RWPE1 (cell line): ENCODE measurements at regions not wholly inside any gene's neighbourhood (a gene's known extent, or its start where the extent isn't known, plus 50 kb on each side); places are given as distances from the start of the nearest gene placed in this dataset.

Experiments used
- CTCF ChIA-PET: fragments of 350-600 bp; sonication (Branson Sonifier 250); formaldehyde crosslinking; extraction: SDS; loops from one replicate; lab custom pipeline; 2021; lab: Yijun Ruan, JAX
- POLR2A ChIA-PET: fragments of 400-600 bp; formaldehyde crosslinking; extraction: SDS; loops from one replicate; lab custom pipeline; 2020; ENCODE audit warnings: antibody characterized with exemption; ENCODE audit not compliant: low non-redundant PET; lab: Yijun Ruan, JAX
- DNase-seq: peaks from one replicate; pipeline ENCODE4 v3.0.0; 2012; ENCODE audit warnings: low spot score
- H3K27ac ChIP-seq: fragments of 450-650 bp; 2 replicates; pipeline ENCODE4 v1.5.1; 2017
- TF ChIP-seq, protein P1 (sequence below): fragments of 450-650 bp; conservative IDR thresholded peaks from 2 replicates; pipeline ENCODE4 v1.5.1; 2017; ENCODE audit warnings: low read depth, mild to moderate bottlenecking

DNA sequence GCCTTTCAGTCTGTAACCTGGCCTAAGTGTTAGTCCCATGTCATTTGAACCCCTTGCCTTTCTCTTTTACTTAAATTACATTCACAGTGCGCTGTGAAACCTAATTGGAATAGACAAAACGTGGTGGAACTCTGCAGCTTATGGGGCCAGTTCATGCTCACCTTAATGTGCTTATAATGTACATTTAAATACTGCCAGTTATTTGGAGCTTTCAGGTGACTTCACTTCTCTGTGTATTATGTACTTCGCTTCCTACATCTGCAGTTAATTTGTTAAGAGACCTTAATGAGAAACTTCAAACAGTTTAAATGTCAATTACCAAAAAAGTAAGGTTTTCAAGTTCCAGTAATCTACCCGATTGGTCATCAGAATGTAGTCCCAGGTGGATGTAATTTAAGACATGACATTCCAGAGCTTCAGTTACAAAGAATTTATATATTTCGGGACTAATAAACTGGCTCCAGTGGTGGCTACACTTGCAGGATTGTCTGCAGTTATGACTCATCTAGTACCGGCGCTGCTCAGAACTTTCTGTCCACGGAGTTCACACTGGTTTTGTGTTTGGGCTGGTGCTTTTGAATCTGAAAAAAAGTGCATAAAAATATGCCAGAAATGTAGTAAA is 125.3 kb downstream of the TM9SF2 start:
- peak; percentile 48 for DNase-seq
- TF ChIP-seq, protein P1, sequence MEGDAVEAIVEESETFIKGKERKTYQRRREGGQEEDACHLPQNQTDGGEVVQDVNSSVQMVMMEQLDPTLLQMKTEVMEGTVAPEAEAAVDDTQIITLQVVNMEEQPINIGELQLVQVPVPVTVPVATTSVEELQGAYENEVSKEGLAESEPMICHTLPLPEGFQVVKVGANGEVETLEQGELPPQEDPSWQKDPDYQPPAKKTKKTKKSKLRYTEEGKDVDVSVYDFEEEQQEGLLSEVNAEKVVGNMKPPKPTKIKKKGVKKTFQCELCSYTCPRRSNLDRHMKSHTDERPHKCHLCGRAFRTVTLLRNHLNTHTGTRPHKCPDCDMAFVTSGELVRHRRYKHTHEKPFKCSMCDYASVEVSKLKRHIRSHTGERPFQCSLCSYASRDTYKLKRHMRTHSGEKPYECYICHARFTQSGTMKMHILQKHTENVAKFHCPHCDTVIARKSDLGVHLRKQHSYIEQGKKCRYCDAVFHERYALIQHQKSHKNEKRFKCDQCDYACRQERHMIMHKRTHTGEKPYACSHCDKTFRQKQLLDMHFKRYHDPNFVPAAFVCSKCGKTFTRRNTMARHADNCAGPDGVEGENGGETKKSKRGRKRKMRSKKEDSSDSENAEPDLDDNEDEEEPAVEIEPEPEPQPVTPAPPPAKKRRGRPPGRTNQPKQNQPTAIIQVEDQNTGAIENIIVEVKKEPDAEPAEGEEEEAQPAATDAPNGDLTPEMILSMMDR, result no peak
- no peak overlapping the region for H3K27ac ChIP-seq
- POLR2A ChIA-PET, result interaction anchor here (0.7 kb wide), 1 partner anchor 14 kb away, joined by 3 read pairs; no protein-coding TSS in a partner anchor
- CTCF ChIA-PET, result interaction anchor here (0.7 kb wide), 1 partner anchor 11 kb away, joined by 3 read pairs; no protein-coding TSS in a partner anchor

DNA sequence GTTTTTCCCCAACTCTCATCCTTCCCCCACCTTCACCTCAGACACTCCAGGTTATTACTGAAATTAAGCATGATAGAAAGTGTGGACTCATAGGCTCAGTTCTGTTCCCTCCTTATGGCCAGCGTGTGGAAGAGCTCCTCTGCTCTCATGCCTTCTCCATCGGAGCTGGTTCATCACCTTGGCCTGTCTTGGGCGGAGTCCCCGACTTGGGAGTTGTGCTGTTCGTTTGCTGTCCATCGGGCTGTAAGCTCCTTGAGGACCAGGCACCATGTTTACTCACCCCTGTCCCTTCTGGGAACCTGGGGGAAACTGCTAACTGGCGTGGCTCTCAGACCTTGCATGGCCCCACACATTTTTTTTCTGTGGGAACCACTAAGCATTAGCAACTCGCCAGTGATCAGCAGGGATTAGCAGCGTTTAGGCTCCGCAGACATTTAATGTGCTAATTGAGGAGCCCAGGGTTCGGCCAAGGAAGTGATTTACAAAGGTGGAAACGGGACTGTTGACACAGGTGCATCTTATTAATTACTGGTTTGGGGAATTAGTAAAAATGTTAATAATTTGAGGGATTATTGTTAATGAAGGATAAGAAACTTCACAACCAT is 123.8 kb downstream of the TM9SF2 start:
- POLR2A ChIA-PET, result no interaction called here
- DNase-seq, result no peak
- TF ChIP-seq, protein P1, result no peak
- H3K27ac ChIP-seq, result no peak overlapping the region
- CTCF ChIA-PET, result no interaction called here

DNA sequence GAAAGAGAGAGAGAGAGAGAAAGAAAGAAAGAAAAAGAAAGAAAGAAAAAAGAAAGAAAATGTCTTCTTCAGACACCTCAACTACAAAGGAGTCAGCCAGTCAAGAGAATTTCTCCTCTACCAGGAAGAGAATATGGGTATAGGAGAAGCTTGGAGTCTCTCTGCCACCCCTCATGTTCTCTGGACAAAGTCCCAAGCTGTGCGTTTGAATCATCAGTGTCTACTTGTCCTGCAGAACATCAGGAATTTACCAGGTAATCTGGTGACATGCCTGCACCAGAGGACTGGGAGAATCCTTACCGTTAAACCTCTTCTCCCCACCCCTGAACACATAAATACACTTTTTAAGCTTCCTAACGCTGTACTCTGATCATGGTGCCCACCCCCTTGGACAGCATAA is 119.5 kb downstream of the TM9SF2 start:
- H3K27ac ChIP-seq, result no peak overlapping the region
- POLR2A ChIA-PET, result no interaction called here
- no peak for DNase-seq
- CTCF ChIA-PET, result no interaction called here
- TF ChIP-seq, protein P1, result no peak

DNA sequence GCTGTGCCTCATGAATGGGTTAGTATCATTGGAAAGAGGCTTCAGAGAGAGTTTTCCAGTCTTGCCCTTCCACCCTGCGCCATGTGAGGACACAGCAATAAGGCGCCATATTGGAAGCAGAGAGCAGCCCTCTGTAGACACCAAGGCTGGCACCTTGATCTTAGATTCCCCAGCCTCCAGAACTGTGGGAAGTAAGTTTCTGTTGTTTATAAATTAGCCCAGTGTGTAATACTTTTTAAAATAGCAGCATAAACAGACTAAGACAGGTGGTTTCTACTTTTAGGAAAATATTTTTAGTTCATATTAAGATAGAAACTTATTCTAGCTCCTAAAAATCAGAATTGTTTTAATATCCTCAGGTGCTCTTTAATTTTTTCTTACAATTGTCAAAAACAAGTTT is 117.9 kb downstream of the TM9SF2 start:
- POLR2A ChIA-PET, result no interaction called here
- no peak overlapping the region for H3K27ac ChIP-seq
- DNase-seq, result no peak
- CTCF ChIA-PET, result no interaction called here
- TF ChIP-seq, protein P1, result no peak

DNA sequence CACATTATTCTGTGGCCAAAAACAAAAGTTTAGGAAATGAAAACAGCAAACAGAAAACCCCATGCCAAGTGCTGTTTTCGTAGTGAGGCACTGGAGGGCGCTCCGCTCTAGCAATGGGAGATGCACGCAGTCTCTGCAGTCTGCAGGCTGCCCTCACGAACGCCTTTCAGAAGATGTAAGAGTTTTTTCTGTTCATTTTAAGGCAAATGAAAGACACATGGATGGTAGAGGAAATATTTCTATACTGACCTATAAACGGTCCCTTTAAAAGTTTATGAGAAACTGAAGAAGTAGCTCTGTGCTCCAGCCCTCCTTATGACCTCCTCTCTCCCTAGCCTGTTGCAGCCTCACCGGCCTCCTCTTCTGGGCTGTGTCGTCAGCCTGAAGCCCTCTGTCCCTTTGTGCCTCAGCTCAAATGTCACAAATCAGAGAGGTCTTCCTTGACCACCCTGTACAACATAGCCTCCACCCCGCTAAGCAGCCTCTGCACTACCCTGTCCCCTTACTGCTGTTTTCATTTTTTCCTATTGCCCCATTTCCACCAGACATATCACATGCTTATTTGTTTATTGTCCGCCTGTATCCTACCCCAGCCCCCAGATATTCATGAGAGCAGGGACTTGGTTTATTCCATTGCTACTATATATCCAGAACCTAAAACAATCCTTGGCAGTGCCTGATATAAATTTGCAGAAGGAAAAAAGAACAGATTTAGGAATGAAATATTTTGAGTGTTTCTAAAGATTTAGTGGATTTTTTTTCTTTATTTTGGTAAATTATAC is 116.4 kb downstream of the TM9SF2 start:
- no peak overlapping the region for H3K27ac ChIP-seq
- no peak for DNase-seq
- POLR2A ChIA-PET, result no interaction called here
- CTCF ChIA-PET, result interaction anchor here (0.5 to 0.6 kb wide), 2 partner anchors 31 to 461 kb away, joined by 3 to 5 read pairs; no protein-coding TSS in a partner anchor
- TF ChIP-seq, protein P1, result no peak; the same call in 1 of the 2 replicates

DNA sequence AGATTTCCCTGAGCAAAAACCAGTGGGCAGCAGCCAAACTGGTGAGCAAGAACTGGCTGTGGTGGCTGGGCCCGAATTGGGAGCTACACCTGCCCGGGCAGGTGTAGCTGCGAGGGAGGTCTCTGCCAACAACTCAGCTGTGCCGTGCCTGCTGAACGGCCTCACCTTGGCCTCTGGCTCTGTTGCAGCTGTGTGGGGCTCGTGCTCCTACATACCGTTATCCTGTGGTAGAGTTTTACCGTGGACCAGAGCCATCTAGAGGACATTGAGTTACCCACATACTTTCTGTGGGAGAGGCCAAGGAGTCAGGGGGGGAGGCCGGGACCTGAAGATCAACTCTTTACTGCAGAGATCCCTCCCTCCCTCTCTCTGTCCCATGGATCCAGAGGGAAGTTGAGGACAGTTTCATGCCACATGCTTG is 113.2 kb downstream of the TM9SF2 start:
- TF ChIP-seq, protein P1, result peak; percentile 35
- CTCF ChIA-PET, result interaction anchor here (0.6 to 1.7 kb wide), 2 partner anchors 41 to 112 kb away, joined by 3 to 4 read pairs; no protein-coding TSS in a partner anchor
- POLR2A ChIA-PET, result no interaction called here
- peak; percentile 77 for DNase-seq
- peak overlapping the region; percentile 51 for H3K27ac ChIP-seq
